Glomerular visceral epithelial cell (primary cell): ENCODE measurements at regions not wholly inside any gene's neighbourhood (a gene's known extent, or its start where the extent isn't known, plus 50 kb on each side); places are given as distances from the start of the nearest gene placed in this dataset.
A peak's percentile ranks its signal among the peaks of the same experiment; 100 is the strongest.

Experiments used
- DNase-seq: peaks from one replicate; pipeline ENCODE4 v3.0.0-alpha.2; 2016; ENCODE audit errors: extremely low spot score

DNA sequence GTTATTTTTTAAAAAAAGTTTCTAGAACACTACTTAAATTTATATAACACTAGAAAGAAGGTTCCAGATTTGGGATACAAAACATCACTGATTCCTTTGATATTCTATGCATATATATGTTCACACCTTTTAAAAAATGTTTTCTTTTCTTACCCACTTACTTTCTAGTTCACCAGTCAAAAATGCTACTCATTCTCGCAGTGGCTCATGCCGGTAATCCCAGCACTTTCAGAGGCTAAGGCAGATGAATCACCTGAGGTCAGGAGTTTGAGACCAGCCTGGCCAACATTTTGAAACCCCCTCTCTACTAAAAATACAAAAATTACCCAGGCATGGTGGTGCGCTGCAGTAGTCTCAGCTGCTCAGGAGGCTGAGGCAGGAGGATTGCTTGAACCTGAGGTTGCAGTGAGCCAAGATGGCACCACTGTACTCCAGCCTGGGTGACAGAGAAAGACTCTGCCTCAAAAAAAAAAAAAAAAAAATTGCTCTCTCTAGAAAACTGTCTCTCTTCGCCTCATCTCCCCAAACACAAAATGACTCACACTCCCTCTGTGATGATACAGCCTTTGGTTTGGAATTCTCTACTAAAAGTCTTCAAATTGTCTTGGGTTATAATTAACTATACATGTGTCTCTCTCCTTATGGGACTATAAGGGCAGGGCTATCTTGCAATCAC is 52.6 kb upstream of the TGFBR2 start:
- peak; percentile 58 for DNase-seq

GRCh38 chr3:30554317-30554690 is 52.1 kb upstream of the TGFBR2 start:
- DNase-seq = peak; percentile 50

GRCh38 chr3:30555968-30556367 is 50.4 kb upstream of the TGFBR2 start:
- no peak for DNase-seq
